Fibroblast of lung (primary cell): ENCODE measurements at regions not wholly inside any gene's neighbourhood (a gene's known extent, or its start where the extent isn't known, plus 50 kb on each side); places are given as distances from the start of the nearest gene placed in this dataset.

ENCODE experiments used
- CTCF ChIP-seq, 2 donors: IDR thresholded peaks in 1 of 2; conservative IDR thresholded peaks in 1 of 2; 1 replicate in 1 of 2; 2 replicates in 1 of 2; pipeline ENCODE4 v1.5.1; 2011 to 2012; ENCODE audit warnings: low read length in 2 of 2, control low read depth in 1 of 2, inconsistent platforms in 1 of 2, low read depth in 1 of 2, mild to moderate bottlenecking in 1 of 2
- EZH2 ChIP-seq: IDR thresholded peaks from 2 replicates; pipeline ENCODE4 v1.5.1; 2012; ENCODE audit warnings: low read length, control low read depth, mild to moderate bottlenecking; ENCODE audit errors: missing control alignments

GRCh38 chr19:30090476-30090875 is 148.4 kb downstream of the URI1 start:
- TF ChIP-seq CTCF (conservative IDR thresholded peaks at IDR 0.05 in 1 of 2, IDR thresholded peaks at IDR 0.05 in 1 of 2; ENCODE audit: low read depth in 1 of 2, low read length in 2 of 2) (no peak), EZH2 (no peak)
